ENCODE measurements at regions not wholly inside any gene's neighbourhood (a gene's known extent, or its start where the extent isn't known, plus 50 kb on each side); places are given as distances from the start of the nearest gene placed in this dataset.

DNA sequence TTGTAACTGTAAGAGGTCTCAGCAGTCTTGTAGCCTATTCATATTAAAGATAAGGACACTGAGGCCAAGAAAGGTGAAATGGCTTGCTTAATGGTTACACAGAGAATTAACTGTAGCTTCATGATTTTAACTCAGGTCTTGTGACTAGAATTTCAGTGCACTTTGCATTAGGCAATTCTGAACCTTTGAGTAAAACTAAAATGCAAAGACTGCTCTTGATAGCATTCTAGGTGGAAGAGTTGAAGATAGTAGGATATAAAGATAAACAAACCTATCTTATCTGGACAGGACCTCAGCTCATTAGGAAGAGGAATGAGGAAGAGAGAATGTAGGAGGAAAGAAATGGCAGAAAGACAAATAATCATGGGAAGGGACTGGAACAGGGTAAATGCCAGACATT, 68.6 kb upstream of the RGL1 start:
- no peak overlapping the region for H3K27ac ChIP-seq
- TF ChIP-seq POLR2AphosphoS5 (IDR thresholded peaks at IDR 0.05; ENCODE audit: insufficient read depth in 1 of 2, low read depth in 1 of 2) (no peak), POLR2A (IDR thresholded peaks at IDR 0.05) (no peak)
- no peak overlapping the region for H3K4me3 ChIP-seq
- H3K4me1 ChIP-seq = peaks cover 13% of the 10 kb centered on the region
- DNase-seq (ENCODE audit: extremely low spot score in 2 of 2) = no peak
- no peaks in the 10 kb centered on the region for H3K36me3 ChIP-seq
- intact Hi-C loops (cut with DNase I) = no loop called here
- H3K9me3 ChIP-seq = no peaks in the 10 kb centered on the region
- no peaks in the 10 kb centered on the region for H3K27me3 ChIP-seq

DNA sequence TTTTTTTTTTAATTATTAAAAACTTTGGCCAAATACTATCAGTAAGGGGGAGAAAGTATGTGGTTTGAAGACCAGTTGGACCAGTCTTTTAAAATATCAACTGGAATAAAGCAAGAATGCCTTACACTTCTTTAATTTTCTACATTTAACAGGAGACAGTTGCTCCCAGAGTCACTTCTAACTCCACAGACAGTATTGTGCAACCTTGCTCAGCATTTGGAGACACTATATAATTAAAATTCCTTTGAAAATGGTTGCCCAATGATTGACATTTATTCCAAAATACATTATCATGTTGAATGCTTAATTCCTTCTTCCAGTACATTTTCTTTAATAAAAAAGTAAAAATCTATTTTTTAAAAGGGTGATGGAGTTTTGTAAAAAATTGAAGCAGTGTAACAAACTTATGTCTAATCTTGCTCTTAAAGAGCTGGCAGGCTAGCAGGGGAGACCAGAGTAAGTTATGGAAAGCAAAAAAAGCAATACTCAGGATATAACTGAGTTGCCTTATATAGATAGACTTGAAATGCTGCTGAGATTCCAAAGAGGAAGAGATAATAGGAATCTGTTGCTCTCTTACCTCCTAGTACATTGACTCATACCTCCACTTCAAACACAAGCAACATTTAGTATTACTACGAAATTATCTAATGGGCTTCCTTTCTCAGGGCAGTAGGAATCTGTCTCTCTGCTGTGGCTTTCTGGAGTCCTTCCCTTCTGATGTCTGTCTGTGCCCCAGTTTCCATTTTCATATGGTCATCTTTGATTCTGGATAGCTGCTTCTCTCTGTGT, 69.7 kb upstream of the RGL1 start:
- Histone ChIP-seq H3K27ac (no peak overlapping the region), H3K27me3 (no peaks in the 10 kb centered on the region), H3K9me3 (no peaks in the 10 kb centered on the region), H3K4me1 (peaks cover 13% of the 10 kb centered on the region), H3K4me3 (no peak overlapping the region), H3K36me3 (no peaks in the 10 kb centered on the region)
- intact Hi-C loops (cut with DNase I) = no loop called here
- no peak for DNase-seq (ENCODE audit: extremely low spot score in 2 of 2)
- TF ChIP-seq POLR2AphosphoS5 (IDR thresholded peaks at IDR 0.05; ENCODE audit: insufficient read depth in 1 of 2, low read depth in 1 of 2) (no peak), POLR2A (IDR thresholded peaks at IDR 0.05) (no peak)
- TF ChIP-seq, protein P1, sequence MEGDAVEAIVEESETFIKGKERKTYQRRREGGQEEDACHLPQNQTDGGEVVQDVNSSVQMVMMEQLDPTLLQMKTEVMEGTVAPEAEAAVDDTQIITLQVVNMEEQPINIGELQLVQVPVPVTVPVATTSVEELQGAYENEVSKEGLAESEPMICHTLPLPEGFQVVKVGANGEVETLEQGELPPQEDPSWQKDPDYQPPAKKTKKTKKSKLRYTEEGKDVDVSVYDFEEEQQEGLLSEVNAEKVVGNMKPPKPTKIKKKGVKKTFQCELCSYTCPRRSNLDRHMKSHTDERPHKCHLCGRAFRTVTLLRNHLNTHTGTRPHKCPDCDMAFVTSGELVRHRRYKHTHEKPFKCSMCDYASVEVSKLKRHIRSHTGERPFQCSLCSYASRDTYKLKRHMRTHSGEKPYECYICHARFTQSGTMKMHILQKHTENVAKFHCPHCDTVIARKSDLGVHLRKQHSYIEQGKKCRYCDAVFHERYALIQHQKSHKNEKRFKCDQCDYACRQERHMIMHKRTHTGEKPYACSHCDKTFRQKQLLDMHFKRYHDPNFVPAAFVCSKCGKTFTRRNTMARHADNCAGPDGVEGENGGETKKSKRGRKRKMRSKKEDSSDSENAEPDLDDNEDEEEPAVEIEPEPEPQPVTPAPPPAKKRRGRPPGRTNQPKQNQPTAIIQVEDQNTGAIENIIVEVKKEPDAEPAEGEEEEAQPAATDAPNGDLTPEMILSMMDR (IDR thresholded peaks at IDR 0.05) = no peak

DNA sequence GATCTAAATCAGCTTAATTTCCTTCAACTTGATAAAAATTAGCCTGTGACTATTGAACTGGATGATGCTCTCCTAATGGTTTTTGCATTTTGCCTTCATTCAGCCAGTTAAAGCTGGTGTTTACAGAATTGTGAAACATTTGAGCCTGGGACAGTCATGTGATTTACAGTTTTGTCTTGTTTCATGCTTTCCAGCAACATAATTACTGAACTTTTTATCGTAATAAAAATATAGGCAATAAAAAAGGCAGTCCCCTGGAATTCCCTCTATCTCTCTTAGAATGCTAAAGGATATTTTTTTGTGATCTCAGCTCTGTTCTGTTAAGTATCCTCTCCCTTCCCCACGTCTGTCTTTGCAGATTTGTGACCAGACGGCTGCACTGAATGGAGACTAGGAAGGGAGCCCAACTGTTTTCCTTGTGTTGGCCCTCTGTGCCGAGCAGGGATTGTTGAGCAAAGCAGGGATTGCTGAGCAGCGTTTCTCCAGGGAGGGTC, 70.3 kb upstream of the RGL1 start:
- DNase-seq (ENCODE audit: extremely low spot score in 2 of 2) = no peak
- Histone ChIP-seq H3K9me3 (no peaks in the 10 kb centered on the region), H3K4me3 (no peak overlapping the region), H3K4me1 (peaks cover 13% of the 10 kb centered on the region), H3K36me3 (no peaks in the 10 kb centered on the region), H3K27me3 (no peaks in the 10 kb centered on the region), H3K27ac (peak overlapping the region; percentile 9)
- intact Hi-C loops (cut with DNase I) = no loop called here
- TF ChIP-seq, protein P1 (IDR thresholded peaks at IDR 0.05) = no peak
- peak in 1 of 2 donors; percentile 63 for TF ChIP-seq POLR2AphosphoS5 (IDR thresholded peaks at IDR 0.05; ENCODE audit: insufficient read depth in 1 of 2, low read depth in 1 of 2)

DNA sequence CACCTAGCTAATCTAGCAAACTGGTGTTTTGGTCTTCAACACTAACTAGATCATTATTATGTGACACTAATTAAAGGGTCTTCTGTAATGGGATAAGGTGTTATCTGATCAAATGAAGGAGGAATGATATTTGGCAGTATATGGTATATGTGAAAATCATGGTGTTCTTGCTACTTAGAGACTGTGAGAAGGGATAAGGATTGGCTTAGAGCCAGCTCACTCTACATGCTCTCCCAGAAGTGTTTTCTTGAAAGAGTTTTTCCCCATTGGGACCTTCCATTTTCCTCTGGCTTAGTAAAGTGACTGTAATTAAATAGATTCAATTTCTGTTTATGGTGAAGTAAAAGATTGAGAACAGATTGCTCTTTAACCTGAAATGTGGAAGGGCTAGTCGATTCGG, 71.2 kb upstream of the RGL1 start:
- intact Hi-C loops (cut with DNase I) = no loop called here
- Histone ChIP-seq H3K27ac (no peak overlapping the region), H3K9me3 (no peaks in the 10 kb centered on the region), H3K27me3 (no peaks in the 10 kb centered on the region), H3K4me1 (peaks cover 13% of the 10 kb centered on the region), H3K36me3 (no peaks in the 10 kb centered on the region), H3K4me3 (no peak overlapping the region)
- TF ChIP-seq POLR2AphosphoS5 (IDR thresholded peaks at IDR 0.05; ENCODE audit: insufficient read depth in 1 of 2, low read depth in 1 of 2) (no peak), POLR2A (IDR thresholded peaks at IDR 0.05) (no peak)
- TF ChIP-seq, protein P1 (IDR thresholded peaks at IDR 0.05) = no peak
- no peak for DNase-seq (ENCODE audit: extremely low spot score in 2 of 2)

DNA sequence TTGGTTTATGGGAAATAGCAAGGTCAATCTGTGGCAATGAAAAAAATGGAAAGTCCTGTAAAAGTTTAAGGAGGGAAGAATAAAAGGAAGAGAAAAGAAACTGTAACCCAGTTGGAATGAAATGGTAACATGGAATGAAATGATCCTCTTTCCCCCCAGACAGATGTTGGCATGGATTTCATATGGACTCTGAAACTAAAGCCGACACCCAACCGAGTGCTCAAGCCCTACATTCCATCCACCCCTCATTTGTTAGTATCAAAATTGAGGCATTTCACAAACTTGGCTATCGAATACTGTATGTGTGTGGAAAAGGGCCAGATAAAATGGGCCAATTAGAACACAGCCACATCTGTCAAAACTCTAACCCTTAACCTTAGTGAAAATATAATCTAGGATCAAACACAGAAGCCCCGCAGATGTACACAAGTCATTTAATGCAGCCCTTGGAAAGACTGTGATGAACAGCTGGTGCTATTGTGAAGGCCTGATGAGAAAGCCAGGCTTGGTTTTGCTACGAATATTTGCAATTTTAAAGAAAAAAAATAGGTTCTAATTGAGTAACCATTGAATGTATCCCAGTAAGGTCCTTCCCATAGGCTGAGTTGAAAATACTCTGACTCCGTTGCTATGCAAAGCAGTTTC, 72.6 kb upstream of the RGL1 start:
- intact Hi-C loops (cut with DNase I) = no loop called here
- no peak overlapping the region for H3K27ac ChIP-seq
- DNase-seq (ENCODE audit: extremely low spot score in 2 of 2) = no peak
- TF ChIP-seq POLR2A (IDR thresholded peaks at IDR 0.05) = no peak
- TF ChIP-seq POLR2AphosphoS5 (IDR thresholded peaks at IDR 0.05; ENCODE audit: insufficient read depth in 1 of 2, low read depth in 1 of 2) = no peak
- TF ChIP-seq, protein P1 (IDR thresholded peaks at IDR 0.05) = no peak
- no peaks in the 10 kb centered on the region for H3K9me3 ChIP-seq
- H3K4me1 ChIP-seq = peaks cover 13% of the 10 kb centered on the region
- no peaks in the 10 kb centered on the region for H3K36me3 ChIP-seq
- no peak overlapping the region for H3K4me3 ChIP-seq
- H3K27me3 ChIP-seq = no peaks in the 10 kb centered on the region
